GM06990 (cell line): ENCODE measurements at regions not wholly inside any gene's neighbourhood (a gene's known extent, or its start where the extent isn't known, plus 50 kb on each side); places are given as distances from the start of the nearest gene placed in this dataset.

Experiments used
- DNase-seq: peaks from one replicate; pipeline ENCODE4 v3.0.0-alpha.2; 2011; ENCODE audit not compliant: insufficient read length; ENCODE audit errors: extremely low read depth
- H3K27me3 ChIP-seq: replicated peaks from 2 replicates; pipeline ENCODE4 v1.6.0; 2011; ENCODE audit warnings: low read length; ENCODE audit not compliant: control insufficient read depth, insufficient read depth
- H3K36me3 ChIP-seq: 2 replicates; pipeline ENCODE4 v1.5.1; 2011; ENCODE audit warnings: low read length; ENCODE audit not compliant: control insufficient read depth, insufficient read depth
- H3K4me3 ChIP-seq: replicated peaks from 2 replicates; pipeline ENCODE4 v1.5.1; 2011; ENCODE audit warnings: low read depth, mild to moderate bottlenecking, control low read depth, low read length
- CTCF ChIP-seq: IDR thresholded peaks from 2 replicates; pipeline ENCODE4 v1.5.1; 2011; ENCODE audit warnings: low read length, control low read depth, mild to moderate bottlenecking, inconsistent platforms; ENCODE audit not compliant: insufficient read depth, poor library complexity, severe bottlenecking

DNA sequence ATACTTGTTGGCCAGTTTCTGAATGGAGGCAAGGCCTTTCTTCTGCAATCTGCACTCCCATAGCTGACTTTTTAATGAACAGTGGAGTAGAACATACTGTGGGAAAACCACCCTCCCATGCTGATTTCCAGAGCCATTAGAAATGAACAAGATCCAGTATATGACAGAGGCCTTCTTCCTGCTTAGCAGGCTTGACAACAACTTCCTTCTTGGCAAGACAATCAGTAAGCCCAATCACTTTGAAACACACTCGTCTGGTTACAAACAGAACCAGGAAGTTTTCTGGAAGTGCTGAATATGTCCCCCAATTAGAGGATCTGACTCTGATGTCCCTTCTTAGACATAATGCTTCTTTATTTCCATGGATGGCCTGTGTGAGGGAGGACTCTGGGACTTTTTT is 103.4 kb downstream of the SAMD9 start:
- DNase-seq = no peak
- H3K27me3 ChIP-seq = no peaks in the 10 kb centered on the region
- no peak overlapping the region for H3K4me3 ChIP-seq
- TF ChIP-seq CTCF = no peak
- no peaks in the 10 kb centered on the region for H3K36me3 ChIP-seq

- DNase-seq = no peak
- no peak for TF ChIP-seq CTCF
- no peak overlapping the region for H3K4me3 ChIP-seq
- H3K27me3 ChIP-seq = no peaks in the 10 kb centered on the region
- H3K36me3 ChIP-seq = no peaks in the 10 kb centered on the region
Measured at GRCh38 chr7:93013446-93014061, 104.2 kb downstream of the SAMD9 start.

DNA sequence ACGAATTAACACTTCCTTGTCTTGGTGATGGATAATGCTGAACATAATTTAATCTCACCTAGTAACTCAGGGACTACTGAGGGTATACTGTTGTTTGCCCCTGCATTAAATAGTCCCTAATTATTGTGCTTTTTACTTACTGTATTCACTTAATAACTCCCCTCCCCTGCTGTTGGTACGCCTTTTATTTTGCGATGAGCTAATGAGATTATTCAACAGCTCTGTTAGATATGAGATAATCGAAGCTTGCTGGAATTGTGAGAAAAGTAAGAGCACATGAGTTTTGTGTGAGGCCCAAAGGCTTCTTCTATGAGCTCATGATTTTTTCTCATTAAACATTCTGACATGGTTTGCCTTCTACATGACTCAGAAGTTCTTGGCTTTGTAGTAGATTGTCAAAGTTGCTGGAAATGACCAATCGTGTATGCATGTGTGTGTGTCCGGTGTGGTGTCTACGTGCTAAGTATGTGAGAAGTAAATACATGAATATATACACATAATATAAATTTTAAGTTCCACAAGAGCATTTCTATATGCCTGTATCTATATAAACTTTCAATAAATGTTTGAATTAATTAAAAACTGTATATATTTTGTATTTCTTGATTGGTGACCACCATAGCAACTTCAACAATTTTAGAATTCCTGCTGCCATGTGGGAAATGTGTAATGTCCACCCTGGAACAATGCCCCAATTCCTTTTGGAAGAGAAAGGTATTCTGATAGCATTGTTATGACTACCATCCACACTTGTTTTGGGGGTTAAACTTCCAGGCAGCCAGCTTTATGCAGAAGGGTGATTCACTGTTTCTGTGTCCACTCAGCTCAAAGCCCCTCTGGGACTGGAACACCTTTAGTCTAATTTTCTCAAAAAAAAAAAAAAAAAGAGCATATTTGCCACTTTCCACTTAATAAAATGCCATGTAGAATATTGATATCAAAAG is 106.2 kb downstream of the SAMD9 start:
- no peak for DNase-seq
- Histone ChIP-seq H3K27me3 (no peaks in the 10 kb centered on the region), H3K36me3 (no peaks in the 10 kb centered on the region), H3K4me3 (no peak overlapping the region)
- no peak for TF ChIP-seq CTCF

- H3K4me3 ChIP-seq = no peak overlapping the region
- no peak for TF ChIP-seq CTCF
- H3K27me3 ChIP-seq = no peaks in the 10 kb centered on the region
- DNase-seq = no peak
- no peaks in the 10 kb centered on the region for H3K36me3 ChIP-seq
Measured at GRCh38 chr7:93008833-93009232, 108.9 kb downstream of the SAMD9 start.

GRCh38 chr7:93006480-93007095 is 111.2 kb downstream of the SAMD9 start:
- TF ChIP-seq CTCF = no peak
- H3K4me3 ChIP-seq = no peak overlapping the region
- no peaks in the 10 kb centered on the region for H3K36me3 ChIP-seq
- H3K27me3 ChIP-seq = no peaks in the 10 kb centered on the region
- no peak for DNase-seq
